Neural crest cell (in vitro differentiated cells): ENCODE measurements at regions not wholly inside any gene's neighbourhood (a gene's known extent, or its start where the extent isn't known, plus 50 kb on each side); places are given as distances from the start of the nearest gene placed in this dataset.

Experiments used
- DNase-seq: peaks from one replicate; pipeline ENCODE4 v3.0.0; 2021; ENCODE audit warnings: low read depth, mixed read lengths, low spot score
- H3K27ac Mint-ChIP-seq: one replicate; pipeline ENCODE4 v1.8.0; 2021; ENCODE audit warnings: mild to moderate bottlenecking, mixed read lengths; ENCODE audit not compliant: unreplicated experiment
- H3K27me3 Mint-ChIP-seq: 2 replicates; pipeline ENCODE4 v1.8.0; 2021; ENCODE audit warnings: low read depth, mild to moderate bottlenecking, mixed read lengths
- H3K36me3 Mint-ChIP-seq: 2 replicates; pipeline ENCODE4 v1.8.0; 2021; ENCODE audit warnings: low read depth, mild to moderate bottlenecking, mixed read lengths
- H3K4me1 Mint-ChIP-seq: 2 replicates; pipeline ENCODE4 v1.8.0; 2021; ENCODE audit warnings: mixed read lengths
- H3K4me3 Mint-ChIP-seq: one replicate; pipeline ENCODE4 v1.8.0; 2021; ENCODE audit warnings: mild to moderate bottlenecking, mixed read lengths
- H3K9me3 Mint-ChIP-seq: 2 replicates; pipeline ENCODE4 v1.8.0; 2021; ENCODE audit warnings: mixed read lengths
- TF ChIP-seq, protein P1 (sequence below): fragments of 200-600 bp; sonication (generic); conservative IDR thresholded peaks from 2 replicates; pipeline ENCODE4 v1.5.0; 2021; ENCODE audit warnings: antibody characterized with exemption, mild to moderate bottlenecking

DNA sequence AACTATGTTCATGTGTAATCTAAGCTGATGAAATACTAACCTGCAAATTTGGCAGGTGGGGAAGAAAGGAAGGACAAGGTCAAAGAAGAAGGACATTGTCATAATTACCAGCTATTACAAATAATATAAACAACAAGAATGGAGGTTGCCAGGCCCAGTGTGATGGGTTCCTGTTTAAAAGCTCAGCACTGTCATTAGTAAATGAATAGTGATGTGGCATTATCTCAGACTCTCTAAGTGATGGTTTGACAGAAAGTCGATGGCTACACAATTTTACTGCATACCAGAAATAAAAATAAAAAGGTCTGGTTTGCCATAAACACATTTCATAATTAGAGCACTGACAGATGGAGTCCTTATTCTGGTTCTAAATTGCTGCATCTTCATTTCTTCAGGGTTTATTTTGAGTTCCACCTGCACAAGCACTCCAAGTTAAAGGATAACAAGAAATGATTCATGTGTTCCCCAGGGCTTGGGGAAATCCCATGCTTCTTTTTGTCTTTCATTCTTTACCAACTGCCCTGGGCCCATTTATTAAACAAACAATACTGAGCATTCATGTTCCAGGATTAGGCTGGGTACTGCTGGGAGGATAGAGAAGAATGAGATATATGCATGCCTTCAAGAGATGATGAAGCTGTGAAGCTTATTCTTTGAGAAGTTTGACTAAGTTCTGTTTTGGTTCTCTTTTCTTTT is 367.8 kb upstream of the RASGEF1B start:
- H3K36me3 Mint-ChIP-seq, result no peaks in the 10 kb centered on the region
- H3K4me1 Mint-ChIP-seq, result peaks cover 6% of the 10 kb centered on the region
- no peak overlapping the region for H3K27ac Mint-ChIP-seq
- H3K27me3 Mint-ChIP-seq, result peaks cover 9% of the 10 kb centered on the region
- H3K4me3 Mint-ChIP-seq, result no peak overlapping the region
- TF ChIP-seq, protein P1, sequence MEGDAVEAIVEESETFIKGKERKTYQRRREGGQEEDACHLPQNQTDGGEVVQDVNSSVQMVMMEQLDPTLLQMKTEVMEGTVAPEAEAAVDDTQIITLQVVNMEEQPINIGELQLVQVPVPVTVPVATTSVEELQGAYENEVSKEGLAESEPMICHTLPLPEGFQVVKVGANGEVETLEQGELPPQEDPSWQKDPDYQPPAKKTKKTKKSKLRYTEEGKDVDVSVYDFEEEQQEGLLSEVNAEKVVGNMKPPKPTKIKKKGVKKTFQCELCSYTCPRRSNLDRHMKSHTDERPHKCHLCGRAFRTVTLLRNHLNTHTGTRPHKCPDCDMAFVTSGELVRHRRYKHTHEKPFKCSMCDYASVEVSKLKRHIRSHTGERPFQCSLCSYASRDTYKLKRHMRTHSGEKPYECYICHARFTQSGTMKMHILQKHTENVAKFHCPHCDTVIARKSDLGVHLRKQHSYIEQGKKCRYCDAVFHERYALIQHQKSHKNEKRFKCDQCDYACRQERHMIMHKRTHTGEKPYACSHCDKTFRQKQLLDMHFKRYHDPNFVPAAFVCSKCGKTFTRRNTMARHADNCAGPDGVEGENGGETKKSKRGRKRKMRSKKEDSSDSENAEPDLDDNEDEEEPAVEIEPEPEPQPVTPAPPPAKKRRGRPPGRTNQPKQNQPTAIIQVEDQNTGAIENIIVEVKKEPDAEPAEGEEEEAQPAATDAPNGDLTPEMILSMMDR, result no peak
- H3K9me3 Mint-ChIP-seq, result no peaks in the 10 kb centered on the region
- no peak for DNase-seq

DNA sequence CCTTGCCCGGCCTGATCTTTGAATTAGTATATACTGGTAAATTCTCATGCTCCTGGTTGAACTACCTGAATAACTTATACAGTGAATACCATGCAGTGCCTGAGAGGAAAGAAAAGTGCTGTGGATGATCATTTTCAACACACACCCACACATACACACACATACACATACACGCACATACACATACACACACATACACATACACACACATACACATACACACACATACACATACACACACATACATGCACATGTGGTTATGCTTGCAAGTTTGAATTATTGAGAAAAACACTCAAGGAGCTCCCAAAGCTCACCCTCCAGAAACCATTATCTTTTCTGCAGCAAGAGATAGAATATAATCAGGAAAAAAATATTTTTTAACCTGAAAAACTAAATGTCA is 366.9 kb upstream of the RASGEF1B start:
- peaks cover 9% of the 10 kb centered on the region for H3K27me3 Mint-ChIP-seq
- peaks cover 6% of the 10 kb centered on the region for H3K4me1 Mint-ChIP-seq
- H3K9me3 Mint-ChIP-seq, result no peaks in the 10 kb centered on the region
- no peaks in the 10 kb centered on the region for H3K36me3 Mint-ChIP-seq
- DNase-seq, result no peak
- H3K27ac Mint-ChIP-seq, result no peak overlapping the region
- TF ChIP-seq, protein P1, result no peak
- H3K4me3 Mint-ChIP-seq, result no peak overlapping the region

DNA sequence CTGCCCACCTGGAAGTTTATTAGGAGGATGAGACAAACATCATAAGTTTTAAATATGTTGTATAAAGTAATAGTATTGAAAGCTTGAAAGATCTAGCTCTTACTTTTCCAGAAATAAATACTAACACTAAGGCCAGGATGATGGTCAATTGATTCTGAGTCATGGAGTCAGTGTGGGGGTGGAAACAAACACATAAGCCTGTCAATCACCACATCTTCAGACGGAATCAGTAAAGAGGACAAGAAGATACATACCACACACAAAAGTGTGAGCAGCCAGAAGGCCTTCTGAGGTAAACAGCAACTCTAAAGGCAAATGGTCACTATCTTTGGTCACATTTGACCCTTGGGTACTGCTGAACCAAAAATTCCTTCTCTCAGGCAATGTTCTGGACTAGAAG is 365.0 kb upstream of the RASGEF1B start:
- no peak for DNase-seq
- Mint-ChIP-seq H3K27ac (no peak overlapping the region), H3K27me3 (peaks cover 7% of the 10 kb centered on the region), H3K4me3 (no peak overlapping the region), H3K4me1 (peaks cover 6% of the 10 kb centered on the region), H3K36me3 (no peaks in the 10 kb centered on the region), H3K9me3 (no peaks in the 10 kb centered on the region)
- TF ChIP-seq, protein P1, result no peak

DNA sequence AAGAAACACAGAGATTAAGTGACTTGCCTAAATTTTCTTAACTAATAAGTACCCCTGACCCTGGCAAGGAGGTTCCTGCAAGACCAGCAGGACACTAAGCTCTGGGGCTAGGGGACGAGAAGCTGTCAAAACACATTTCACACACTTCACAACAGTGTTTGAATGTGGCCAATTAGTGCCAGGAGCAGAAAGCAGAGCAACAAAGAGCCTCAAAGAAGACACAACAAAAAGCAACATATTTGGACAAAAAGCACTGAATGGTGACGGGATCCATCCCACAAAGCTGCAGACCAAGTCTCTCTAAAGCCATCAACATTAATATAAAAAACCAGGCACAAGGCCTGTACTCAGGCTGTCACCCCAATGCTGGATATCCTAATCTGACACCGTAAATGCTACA is 361.9 kb upstream of the RASGEF1B start:
- Mint-ChIP-seq H3K36me3 (no peaks in the 10 kb centered on the region), H3K27me3 (no peaks in the 10 kb centered on the region), H3K9me3 (no peaks in the 10 kb centered on the region), H3K27ac (no peak overlapping the region), H3K4me3 (no peak overlapping the region), H3K4me1 (no peaks in the 10 kb centered on the region)
- DNase-seq, result no peak
- TF ChIP-seq, protein P1, result no peak

DNA sequence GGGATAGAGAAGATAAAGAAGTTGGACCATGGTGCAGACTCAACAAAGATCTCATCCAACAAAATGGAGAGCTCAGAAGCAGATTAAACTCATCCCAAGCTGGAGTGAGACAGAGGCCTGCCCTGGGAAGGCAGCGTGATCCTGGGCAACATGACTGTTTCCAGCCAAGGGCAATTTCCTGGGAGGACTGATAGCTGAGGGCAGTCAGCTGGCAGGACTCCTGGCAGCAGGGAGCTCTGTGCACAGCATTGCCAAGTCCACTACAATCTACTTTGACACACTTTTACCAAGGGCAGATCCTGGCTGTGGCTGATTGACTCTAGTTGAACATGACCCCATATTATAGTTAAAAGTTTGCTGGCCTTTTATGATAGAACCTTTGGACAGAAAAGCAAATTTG is 357.3 kb upstream of the RASGEF1B start:
- H3K27ac Mint-ChIP-seq, result no peak overlapping the region
- no peaks in the 10 kb centered on the region for H3K36me3 Mint-ChIP-seq
- TF ChIP-seq, protein P1, result no peak
- no peaks in the 10 kb centered on the region for H3K9me3 Mint-ChIP-seq
- H3K4me1 Mint-ChIP-seq, result no peaks in the 10 kb centered on the region
- H3K4me3 Mint-ChIP-seq, result no peak overlapping the region
- no peak for DNase-seq
- H3K27me3 Mint-ChIP-seq, result no peaks in the 10 kb centered on the region
